ENCODE measurements at regions not wholly inside any gene's neighbourhood (a gene's known extent, or its start where the extent isn't known, plus 50 kb on each side); places are given as distances from the start of the nearest gene placed in this dataset.

DNA sequence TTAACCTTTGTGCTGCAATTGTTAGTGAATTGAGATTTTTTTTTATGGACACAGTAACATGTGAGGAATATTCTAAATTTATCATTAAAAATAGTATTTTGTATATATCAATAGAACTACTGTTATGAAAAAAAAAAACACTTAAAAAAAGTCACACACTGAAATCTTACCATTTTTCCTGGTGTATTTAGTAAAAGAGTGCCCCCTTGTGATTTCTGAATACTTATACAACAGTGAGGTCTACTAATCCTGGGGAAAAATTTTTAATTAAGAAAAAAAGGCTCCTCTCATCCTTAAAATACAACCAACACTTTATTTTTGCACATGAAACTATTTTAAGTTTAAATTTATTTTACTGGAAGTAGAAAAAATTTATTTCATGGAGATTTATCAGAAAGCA, 56.4 kb upstream of the SPOCK3 start:
- peak in 1 of 58 donors; percentile 10 for DNase-seq

DNA sequence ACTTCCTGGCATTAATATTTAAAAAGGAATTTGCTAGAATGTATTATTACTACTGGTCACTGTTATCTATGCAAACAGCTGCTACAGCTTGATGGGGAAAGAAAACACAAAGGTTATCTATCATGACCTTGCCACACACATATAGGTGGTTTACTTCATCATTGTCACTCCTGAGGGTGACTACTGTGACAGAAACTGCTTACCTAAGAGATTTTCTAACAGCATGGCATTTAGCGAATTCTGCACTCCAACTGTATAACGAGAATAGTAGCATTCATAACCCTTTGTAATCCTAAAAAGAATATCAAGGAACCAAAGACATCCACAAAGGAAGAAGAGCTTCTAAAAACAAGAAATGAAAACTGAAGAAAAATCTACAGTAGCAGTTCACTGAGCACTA, 74.6 kb upstream of the SPOCK3 start:
- no peak for DNase-seq

DNA sequence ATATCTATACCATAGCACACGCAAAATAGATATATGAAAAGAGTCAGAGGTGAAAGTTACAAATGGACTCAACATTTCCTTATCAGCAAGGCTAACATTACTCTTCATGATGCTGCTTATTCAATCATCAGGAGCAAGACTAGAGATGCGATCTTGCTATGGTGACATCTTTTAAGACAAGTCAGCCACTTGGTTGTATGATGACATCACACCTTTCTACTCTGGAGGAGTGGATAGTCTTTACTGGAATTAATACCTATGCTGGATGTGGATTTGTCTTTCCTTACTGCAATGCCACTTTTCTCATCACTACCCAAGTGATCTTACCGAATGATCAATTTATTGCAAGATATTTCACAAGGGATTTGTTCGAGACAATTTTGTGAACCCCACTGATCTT, 87.0 kb upstream of the SPOCK3 start:
- DNase-seq, result no peak

DNA sequence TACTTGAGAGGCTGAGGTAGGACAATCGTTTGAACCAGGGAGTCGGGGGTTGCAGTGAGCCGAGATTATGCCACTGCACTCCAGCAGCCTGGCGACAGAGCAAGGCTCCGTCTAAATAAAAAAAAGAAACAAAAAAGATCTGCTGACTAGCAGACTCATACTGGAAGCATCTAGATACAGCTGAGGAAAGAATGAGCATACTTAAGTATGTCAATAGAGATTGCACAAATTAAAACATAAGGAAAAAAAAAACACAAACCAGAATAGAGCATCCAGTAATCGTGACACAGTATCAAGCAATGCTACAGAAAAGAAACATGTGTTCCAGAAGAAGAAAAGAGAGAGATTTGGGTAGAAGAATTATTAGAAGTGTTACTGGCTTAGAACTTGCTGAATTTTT, 105.5 kb upstream of the SPOCK3 start:
- no peak for DNase-seq

DNA sequence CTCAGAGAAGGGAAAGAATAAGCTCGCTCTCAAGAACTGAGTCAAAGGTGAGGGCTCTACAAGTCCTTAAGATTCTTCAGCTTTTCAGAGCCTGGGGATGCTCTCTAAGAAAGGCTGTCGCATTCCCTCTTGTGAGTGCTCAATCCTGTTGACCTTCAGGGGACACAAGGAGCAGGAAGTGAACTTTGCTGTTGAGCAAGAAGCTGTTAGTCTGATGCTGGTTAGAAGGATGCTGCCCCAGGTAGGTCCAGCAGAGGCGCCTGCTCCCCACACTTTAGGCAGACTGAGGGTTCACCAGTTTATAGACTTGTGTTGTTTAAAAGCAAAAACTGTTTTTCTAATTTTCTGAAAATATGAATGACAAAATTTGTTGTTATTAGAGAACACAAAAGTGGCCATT, 125.4 kb upstream of the SPOCK3 start:
- DNase-seq, result no peak

DNA sequence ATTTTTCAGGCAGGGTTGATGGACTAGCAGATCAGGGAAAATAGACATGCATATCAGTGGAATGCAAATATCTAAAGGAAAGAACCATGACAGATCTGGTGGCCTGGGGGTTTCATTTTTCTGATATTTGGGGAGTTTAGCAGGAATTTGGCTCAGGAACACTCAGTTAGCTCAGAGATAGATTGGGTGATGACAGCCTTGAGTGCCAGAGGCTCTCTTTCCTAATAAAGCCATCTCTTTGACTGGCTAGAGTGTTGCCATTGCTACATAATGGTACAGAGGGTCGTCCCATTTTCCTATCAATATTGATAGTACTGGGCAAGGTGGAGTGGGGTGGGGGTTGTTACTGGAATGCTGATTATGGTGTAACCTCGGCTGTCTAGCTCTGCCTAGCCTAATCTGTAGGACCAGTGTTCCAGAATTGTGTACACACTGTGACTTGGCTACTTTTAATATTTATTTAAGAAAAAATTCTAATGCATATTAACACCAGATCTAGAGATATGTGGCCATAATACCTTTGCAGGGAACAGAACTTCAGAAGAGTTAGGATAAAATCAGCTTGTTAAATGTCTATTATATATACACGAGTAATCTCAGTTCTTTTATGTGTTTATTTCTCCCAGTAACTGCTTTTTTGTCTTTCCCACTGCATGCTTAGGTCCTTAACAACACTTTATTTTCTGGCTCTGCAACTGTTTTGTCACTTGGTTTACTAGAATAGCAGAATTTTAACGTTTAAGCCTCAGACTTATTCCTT, 145.0 kb upstream of the SPOCK3 start:
- DNase-seq, result no peak

DNA sequence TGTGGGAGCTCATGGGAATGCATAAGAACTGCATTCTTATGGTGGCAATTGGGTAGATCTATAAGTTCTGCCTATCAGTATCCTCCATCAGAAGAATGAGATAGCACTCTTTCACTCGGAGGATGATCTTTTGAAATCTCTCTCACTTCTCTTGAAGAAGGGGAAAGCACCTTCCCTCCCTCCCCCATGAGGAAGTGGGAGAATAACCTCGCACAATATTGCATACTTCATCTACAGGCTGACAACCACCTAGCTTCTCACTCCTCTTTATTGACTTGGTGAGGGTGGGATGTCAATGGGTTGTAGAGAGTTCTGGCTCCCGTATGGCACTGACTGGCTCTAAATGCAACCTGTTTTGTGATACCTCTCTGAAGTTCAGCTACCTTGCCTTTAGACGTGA, 146.7 kb upstream of the SPOCK3 start:
- DNase-seq, result no peak

DNA sequence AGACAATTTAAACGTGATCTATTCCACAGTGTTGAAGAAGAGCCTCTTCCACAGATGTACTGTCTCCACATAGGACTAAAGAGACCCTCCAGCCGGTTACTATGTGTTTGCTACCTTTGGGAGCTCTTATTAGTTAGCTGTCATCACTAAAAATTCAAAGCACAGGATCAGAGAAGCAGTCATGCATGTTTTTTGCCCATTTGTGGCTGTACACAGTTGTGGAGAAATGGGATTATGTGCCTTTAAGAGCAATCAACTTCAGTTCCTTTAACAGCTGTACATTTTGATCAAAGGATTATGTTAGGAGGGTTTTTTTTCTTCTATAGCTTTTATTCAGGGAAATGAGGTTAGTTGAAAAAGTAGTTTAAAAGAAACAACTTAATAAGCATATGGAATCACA, 149.0 kb upstream of the SPOCK3 start:
- DNase-seq, result no peak

DNA sequence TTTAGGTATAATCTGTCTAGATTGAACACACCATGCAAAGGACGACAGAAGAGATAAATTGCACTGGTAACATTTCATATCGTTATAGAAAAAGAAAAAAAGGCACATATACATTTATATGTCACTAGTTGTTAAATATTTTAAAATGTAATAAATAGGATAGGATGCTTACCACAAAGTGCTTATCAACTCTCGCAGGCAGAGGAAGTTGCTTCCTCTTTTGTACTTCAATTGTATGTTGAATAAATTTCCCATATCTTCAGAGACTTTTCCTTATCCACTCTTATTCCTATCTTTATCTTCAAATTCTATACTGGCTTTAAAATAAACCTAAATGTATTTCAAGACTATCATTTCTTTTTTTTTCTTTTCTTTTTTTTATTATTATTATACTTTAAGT, 163.3 kb upstream of the SPOCK3 start:
- DNase-seq, result no peak

DNA sequence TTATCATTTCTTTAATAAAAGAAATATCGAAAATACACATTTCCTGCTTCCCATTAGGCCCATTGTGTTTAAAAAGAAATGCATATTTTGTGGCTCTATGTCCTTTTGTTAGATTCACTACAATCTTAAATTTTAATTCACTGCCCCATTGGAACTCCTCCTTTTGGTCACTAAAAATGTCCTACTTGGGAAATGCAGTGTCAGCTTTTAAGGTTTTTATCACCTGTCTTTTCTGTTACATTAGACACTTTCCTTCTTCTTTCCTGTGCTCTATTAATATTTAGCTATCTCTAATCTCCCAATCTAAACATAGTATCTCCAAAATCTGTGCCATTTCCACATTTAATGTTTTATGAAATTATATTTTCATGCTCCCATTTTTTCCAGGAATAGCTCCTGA, 164.9 kb upstream of the SPOCK3 start:
- DNase-seq, result no peak

DNA sequence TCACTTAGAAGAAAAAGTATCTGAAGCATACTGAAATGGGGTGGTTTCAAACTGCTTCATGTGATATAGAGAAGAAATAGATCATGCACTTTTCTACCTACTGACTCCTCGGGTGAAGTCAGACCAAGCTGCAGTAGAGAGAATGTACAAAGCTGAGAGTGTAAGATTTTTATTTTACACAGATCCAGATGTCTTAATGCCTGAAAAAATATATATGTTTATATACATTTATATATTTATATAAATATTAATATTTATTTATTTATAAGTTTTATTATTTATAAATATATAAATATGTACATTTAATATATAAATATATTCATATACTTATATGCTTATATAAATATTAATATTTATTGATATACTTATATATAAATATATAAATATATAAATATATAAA, 171.9 kb upstream of the SPOCK3 start:
- no peak for DNase-seq

DNA sequence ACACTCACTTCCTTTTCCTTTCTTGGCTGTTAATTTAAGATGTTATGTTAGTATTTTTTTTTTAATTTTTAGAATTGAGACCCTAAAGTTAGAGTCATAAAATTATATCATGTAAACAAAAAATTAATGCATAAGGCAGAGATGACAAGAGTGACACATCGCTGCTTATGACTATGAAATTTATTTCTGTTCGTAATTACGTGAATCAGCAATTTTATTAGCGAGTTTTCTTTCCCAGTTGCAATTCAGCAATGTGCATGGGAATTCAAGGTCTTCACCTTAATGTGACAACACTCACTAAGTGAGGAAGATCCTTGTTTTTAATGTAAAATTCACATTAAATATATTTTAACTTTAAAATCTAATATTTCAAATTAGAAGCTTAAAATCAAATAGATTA, 181.2 kb upstream of the SPOCK3 start:
- DNase-seq, result no peak

DNA sequence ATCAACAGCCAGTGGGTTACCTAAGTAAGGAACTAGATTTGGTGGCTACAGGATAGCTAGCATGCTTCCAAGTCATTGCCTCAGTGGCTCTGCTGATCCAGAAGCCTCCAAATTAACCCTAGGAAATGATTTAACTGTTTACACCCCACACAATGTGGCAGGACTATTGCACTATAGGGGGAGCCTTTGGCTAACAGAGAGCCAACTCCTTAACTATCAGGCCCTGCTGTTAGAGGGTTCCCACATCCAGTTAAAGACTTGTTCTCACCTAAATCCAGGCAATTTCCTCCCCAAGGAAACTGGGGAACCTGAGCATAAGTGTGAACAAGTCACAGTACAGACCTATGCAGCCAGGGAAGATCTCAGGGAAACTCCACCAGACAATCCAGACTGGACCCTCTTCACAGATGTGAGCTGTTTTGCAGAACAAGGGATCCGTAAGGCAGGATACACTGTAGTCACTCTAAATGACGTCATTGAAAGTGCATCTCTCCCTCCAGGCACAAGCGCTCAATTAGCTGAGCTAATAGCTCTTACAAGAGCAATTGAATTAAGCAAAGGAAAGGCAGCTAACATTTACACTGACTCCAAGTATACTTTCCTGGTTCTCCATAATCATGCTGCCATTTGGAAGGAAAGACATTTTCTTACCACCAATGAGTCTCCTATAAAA, 185.3 kb upstream of the SPOCK3 start:
- no peak for DNase-seq

DNA sequence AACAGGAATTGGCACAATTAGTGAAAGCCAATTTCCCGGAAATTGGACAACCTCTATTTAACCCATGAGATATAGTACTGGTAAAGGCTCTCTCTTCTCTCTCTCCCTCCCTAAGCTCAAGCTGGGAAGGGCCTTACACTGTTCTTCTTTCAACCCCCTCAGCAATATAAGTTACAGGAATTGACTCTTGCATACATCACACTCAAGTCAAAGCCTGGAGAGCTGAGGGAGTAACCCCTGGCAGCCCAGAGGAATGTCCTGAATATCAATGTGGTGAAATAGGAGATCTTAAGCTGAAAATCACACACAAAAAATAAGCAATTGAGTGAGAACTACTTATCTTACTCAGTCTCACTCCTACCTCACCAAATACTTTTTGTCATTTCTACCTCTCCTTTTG, 186.9 kb upstream of the SPOCK3 start:
- DNase-seq, result no peak

DNA sequence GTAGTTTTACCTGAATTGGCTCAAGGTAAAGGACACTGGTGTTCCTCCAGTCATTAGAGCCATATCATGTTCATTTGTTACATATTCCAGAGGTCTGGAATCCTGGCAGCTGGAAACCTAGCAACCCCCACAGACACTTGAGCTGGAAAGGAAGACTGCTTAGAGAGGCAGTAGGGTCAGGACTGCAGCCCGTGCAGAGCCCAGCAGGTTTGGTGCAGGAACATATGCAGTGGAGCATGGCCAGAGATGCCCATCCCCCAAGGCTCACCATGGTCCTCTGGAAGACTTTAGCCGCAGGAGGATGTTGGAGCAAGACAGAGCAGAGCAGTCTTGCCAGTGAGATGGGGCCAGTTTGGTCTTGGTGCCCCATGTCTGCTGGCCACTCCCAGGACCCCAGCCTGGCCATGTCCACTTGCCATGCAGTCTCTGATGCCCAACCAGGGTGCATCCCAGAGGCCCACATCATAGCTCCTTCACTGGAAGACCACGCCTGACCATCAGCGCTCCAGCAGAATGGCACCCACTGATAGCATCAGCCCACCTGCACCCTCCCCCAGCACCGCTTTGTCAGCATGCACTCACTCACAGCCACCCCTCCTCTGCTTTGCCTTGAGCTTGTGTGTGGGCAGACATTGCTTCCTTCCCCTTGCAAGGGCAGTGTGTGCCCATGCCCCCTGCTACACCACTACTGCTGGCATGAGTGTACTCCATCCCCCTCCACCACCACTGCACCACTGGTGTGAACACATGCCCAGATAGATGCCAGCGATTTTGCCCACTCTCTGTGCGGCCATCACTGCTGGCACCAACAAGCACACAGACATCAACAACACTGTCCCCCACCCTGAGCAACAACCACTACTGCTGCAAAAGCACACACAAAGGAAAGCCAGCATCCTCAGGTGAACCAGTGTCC, 190.3 kb upstream of the SPOCK3 start:
- peak in 1 of 58 donors; percentile 1 for DNase-seq

DNA sequence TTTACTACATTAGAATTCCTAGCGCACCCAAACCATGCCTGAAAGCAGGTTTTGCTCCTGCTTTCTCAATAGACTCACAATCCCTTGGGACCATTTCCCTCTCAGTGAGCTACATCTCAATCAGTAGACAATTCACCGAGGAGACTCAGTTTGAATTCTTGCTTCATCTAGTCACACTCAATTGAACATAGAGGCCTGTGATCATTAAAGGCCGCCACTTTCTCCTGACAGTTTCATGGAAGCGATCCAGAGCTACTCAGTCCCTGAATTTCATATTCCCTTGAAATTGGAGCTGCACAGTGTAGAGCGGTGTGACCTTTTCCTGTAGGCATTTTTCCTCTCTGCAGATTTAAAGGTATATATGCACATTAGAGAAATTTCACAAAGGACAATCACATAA, 193.9 kb upstream of the SPOCK3 start:
- no peak for DNase-seq

DNA sequence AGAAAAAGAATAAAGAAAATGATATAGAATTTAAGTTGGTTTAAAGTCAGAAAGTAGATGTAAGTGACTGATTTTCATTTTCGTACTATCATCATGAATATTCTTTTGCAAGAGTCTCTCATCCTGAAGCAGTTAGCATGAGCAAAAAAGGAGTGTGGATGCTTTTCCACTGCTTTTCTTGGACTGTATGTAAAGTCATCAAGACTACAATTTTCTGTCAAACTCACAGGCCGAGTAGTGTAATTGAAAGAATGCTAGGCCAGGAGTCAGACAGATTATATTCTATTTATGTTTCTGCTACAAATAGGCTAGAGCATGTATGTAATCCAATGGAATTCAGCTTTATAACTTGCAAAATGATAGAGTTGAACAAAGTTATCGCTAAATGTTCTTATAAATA, 197.1 kb upstream of the SPOCK3 start:
- DNase-seq, result no peak

DNA sequence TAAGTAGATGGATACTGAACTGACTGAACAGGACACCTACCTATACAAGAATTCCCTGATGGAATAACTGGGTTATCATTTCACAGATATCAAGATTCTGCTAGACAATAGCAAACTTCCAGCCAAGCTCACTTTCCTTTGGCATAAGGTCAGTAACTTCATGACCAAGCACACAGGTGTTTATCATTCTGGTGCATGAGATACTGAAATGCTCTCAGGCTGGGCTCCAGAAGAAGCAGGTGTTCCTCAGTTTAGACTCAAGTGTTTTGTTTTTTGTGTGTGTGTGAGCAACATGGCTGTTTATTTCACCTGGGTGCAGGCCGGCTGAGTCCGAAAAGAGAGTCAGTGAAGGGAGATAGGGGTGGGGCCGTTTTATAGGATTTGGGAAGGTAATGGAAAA, 201.5 kb upstream of the SPOCK3 start:
- DNase-seq, result no peak

DNA sequence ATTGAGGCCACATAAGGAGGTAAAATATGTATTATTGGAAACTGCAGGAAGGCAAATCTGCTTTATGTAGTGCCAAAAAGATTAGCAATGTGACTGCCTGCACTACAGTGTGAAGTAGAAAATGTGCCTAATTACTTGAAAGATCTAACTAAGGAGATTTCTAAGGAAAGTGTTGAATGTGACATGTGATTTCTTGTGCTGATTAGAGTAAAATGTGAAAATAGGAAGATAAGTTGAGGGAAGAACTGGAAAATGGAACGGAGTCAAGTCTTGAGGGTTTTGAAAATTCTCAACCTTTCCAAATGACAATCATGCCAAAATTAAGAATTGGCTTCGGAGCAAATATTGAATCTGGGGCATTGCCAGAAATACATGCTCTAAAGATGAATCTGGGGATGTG, 209.5 kb upstream of the SPOCK3 start:
- DNase-seq, result no peak

DNA sequence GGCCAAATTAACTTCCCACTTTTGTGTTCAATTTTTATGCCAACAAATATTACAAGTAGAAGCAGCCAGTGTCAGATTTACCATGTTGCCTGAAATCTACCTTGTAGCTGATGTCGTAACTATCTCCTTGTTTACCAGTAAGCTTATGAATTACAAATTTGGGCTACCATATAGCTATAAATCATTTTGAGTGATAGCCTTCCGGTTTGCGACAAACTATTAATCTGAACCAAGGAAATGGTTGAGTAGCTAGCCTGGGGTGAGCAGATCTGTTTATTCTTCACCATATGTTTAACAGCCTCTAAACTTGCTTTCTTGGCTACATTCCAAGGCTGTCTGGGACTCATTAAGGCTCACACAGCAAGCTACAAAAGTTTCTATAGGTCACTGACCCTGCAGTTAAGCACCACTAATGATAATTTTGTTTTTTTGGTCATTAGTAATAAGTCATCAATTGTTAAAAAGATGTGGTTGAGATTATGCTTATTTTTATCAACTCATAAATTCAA, 218.7 kb upstream of the SPOCK3 start:
- DNase-seq, result no peak

DNA sequence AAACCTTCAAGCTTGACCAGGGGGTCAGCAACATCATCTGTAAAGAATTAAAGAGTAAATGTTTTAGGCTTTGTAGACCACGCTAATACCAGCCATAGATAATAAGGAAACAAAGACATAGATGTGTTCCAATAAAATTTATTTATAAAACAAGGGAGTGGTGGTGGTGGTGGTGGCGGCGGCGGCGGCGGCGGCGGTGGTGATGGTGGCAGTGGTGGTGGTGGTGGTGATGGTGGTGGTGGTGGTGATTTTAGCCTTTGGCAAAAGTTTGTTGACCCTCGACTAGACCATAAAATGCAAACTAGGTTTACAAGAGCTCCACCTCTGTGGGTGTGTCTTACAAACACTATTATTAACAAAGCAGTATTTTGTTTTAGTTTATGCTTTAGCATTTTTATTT, 222.3 kb upstream of the SPOCK3 start:
- no peak for DNase-seq

DNA sequence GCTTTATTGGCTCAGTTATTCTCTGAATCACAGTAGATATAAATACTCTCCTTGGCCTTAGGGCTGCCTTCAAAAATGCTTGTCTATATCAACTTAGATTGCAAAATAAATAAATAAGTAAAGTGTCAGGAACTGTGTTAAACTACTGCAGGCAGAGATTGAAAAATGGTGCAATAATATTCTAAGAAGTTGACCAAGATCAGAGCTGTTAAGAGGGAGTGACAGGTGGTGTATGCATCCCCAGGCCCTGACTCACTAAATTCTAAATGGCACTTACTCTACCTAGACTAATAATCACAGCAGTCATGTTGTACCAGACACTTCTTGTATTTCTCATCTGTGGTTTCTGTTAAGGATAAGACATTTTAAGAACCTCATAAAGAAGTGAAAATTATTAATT, 235.1 kb upstream of the SPOCK3 start:
- DNase-seq, result no peak
